H9 (cell line): ENCODE measurements at regions not wholly inside any gene's neighbourhood (a gene's known extent, or its start where the extent isn't known, plus 50 kb on each side); places are given as distances from the start of the nearest gene placed in this dataset.

Experiments
- DNase-seq: peaks from one replicate; pipeline ENCODE4 v3.0.0-alpha.2; 2017
- H2AFZ ChIP-seq: one replicate; pipeline ENCODE4 v1.6.1; 2013; ENCODE audit warnings: mild to moderate bottlenecking, low read length, control low read depth, moderate library complexity
- H2AK5ac ChIP-seq: 2 replicates; pipeline ENCODE4 v1.6.1; 2013; ENCODE audit warnings: low read length, control low read depth, mixed read lengths; ENCODE audit not compliant: insufficient read length
- H2BK120ac ChIP-seq: one replicate; pipeline ENCODE4 v1.6.1; 2013; ENCODE audit warnings: low read depth, mild to moderate bottlenecking, low read length, control low read depth, inconsistent platforms; ENCODE audit not compliant: poor library complexity, severe bottlenecking
- H2BK12ac ChIP-seq: 2 replicates; pipeline ENCODE4 v1.6.1; 2013; ENCODE audit warnings: low read length, control low read depth, mixed read lengths, low read depth; ENCODE audit not compliant: insufficient read length
- H2BK15ac ChIP-seq: 2 replicates; pipeline ENCODE4 v1.6.1; 2013; ENCODE audit warnings: low read depth, low read length, control low read depth
- H2BK20ac ChIP-seq: one replicate; pipeline ENCODE4 v1.6.1; 2013; ENCODE audit warnings: low read depth, mild to moderate bottlenecking, low read length, control low read depth, inconsistent platforms; ENCODE audit not compliant: poor library complexity, severe bottlenecking
- H2BK5ac ChIP-seq: 2 replicates; pipeline ENCODE4 v1.6.1; 2013; ENCODE audit warnings: low read length, control low read depth, mixed read lengths; ENCODE audit not compliant: insufficient read length
- H3K14ac ChIP-seq: 2 replicates; pipeline ENCODE4 v1.6.1; 2013; ENCODE audit warnings: low read length, control low read depth; ENCODE audit not compliant: insufficient read depth
- H3K18ac ChIP-seq: 2 replicates; pipeline ENCODE4 v1.6.1; 2013; ENCODE audit warnings: low read depth, mild to moderate bottlenecking, mixed read lengths, low read length, control low read depth; ENCODE audit not compliant: insufficient read length
- H3K23ac ChIP-seq: 2 replicates; pipeline ENCODE4 v1.6.1; 2013; ENCODE audit warnings: low read length, control low read depth, mixed read lengths, low read depth; ENCODE audit not compliant: insufficient read length
- H3K23me2 ChIP-seq: 2 replicates; pipeline ENCODE4 v1.6.1; 2013; ENCODE audit warnings: low read depth, mild to moderate bottlenecking, mixed read lengths, low read length, control low read depth; ENCODE audit not compliant: insufficient read length, poor library complexity, severe bottlenecking
- H3K27ac ChIP-seq: 2 replicates; pipeline ENCODE4 v1.5.1; 2013; ENCODE audit warnings: low read length, control low read depth, mixed read lengths, low read depth; ENCODE audit not compliant: insufficient read length
- H3K27me3 ChIP-seq: 2 replicates; pipeline ENCODE4 v1.6.1; 2013; ENCODE audit warnings: low read length, control low read depth, inconsistent platforms; ENCODE audit not compliant: insufficient read depth
- H3K4ac ChIP-seq: 2 replicates; pipeline ENCODE4 v1.6.1; 2013; ENCODE audit warnings: low read depth, mild to moderate bottlenecking, control low read depth, inconsistent platforms, low read length, moderate library complexity
- H3K4me1 ChIP-seq: 2 replicates; pipeline ENCODE4 v1.6.1; 2013; ENCODE audit warnings: low read length, control low read depth, inconsistent platforms; ENCODE audit not compliant: insufficient read depth
- H3K4me2 ChIP-seq: 2 replicates; pipeline ENCODE4 v1.6.1; 2013; ENCODE audit warnings: low read length, control low read depth, mixed read lengths; ENCODE audit not compliant: insufficient read length, insufficient read depth
- H3K56ac ChIP-seq: 2 replicates; pipeline ENCODE4 v1.6.1; 2013; ENCODE audit warnings: low read depth, mild to moderate bottlenecking, mixed read lengths, low read length, control low read depth; ENCODE audit not compliant: insufficient read length
- H3K79me1 ChIP-seq: 2 replicates; pipeline ENCODE4 v1.6.1; 2013; ENCODE audit warnings: low read depth, mild to moderate bottlenecking, moderate library complexity, low read length, control low read depth, inconsistent platforms; ENCODE audit not compliant: insufficient read depth, poor library complexity, severe bottlenecking
- H3K79me2 ChIP-seq: 2 replicates; pipeline ENCODE4 v1.6.1; 2013; ENCODE audit warnings: low read length, control low read depth, inconsistent platforms; ENCODE audit not compliant: insufficient read depth
- H3K9ac ChIP-seq: 2 replicates; pipeline ENCODE4 v1.6.1; 2013; ENCODE audit warnings: low read length, control low read depth, mixed read lengths; ENCODE audit not compliant: insufficient read length; ENCODE audit errors: extremely low read depth
- H3K9me3 ChIP-seq: one replicate; pipeline ENCODE4 v1.6.1; 2013; ENCODE audit warnings: low read depth, low read length, inconsistent platforms; ENCODE audit not compliant: control insufficient read depth
- H3T11ph ChIP-seq: one replicate; pipeline ENCODE4 v1.6.1; 2013; ENCODE audit warnings: mild to moderate bottlenecking, low read length, control low read depth, inconsistent platforms
- H4K20me1 ChIP-seq: one replicate; pipeline ENCODE4 v1.6.1; 2013; ENCODE audit not compliant: control insufficient read depth, insufficient read length, insufficient read depth
- H4K5ac ChIP-seq: 2 replicates; pipeline ENCODE4 v1.6.1; 2013; ENCODE audit warnings: low read depth, mild to moderate bottlenecking, mixed read lengths, low read length, control low read depth; ENCODE audit not compliant: insufficient read length
- H4K8ac ChIP-seq: replicated peaks from 2 replicates; pipeline ENCODE4 v1.6.1; 2013; ENCODE audit warnings: low read length, control low read depth, mixed read lengths, low read depth; ENCODE audit not compliant: insufficient read length
- H4K91ac ChIP-seq: 2 replicates; pipeline ENCODE4 v1.6.1; 2013; ENCODE audit warnings: low read depth, mild to moderate bottlenecking, moderate library complexity, mixed read lengths, low read length, control low read depth; ENCODE audit not compliant: insufficient read length
- H3K27ac Mint-ChIP-seq, 3 experiments: 2 replicates in 2 of 3; 3 replicates in 1 of 3; pipeline ENCODE4 v1.8.0; 2020 to 2021; ENCODE audit warnings: mixed read lengths in 3 of 3, mild to moderate bottlenecking in 1 of 3, moderate library complexity in 1 of 3
- H3K27me3 Mint-ChIP-seq: 2 replicates; pipeline ENCODE4 v1.8.0; 2021; ENCODE audit warnings: low read depth, mild to moderate bottlenecking, moderate library complexity, mixed read lengths
- H3K36me3 Mint-ChIP-seq, 3 experiments: 2 replicates in 2 of 3; 3 replicates in 1 of 3; pipeline ENCODE4 v1.8.0; 2020 to 2021; ENCODE audit warnings: low read depth in 3 of 3, mixed read lengths in 3 of 3; ENCODE audit not compliant: insufficient read depth in 1 of 3
- H3K4me1 Mint-ChIP-seq, 2 experiments: 2 replicates each; pipeline ENCODE4 v1.8.0; 2020; ENCODE audit warnings: mixed read lengths in 2 of 2
- H3K4me3 Mint-ChIP-seq, 2 experiments: 2 replicates in 1 of 2; 3 replicates in 1 of 2; pipeline ENCODE4 v1.8.0; 2020 to 2021; ENCODE audit warnings: mild to moderate bottlenecking in 2 of 2, mixed read lengths in 2 of 2, moderate library complexity in 1 of 2
- H3K9me3 Mint-ChIP-seq, 2 experiments: 2 replicates in 1 of 2; 3 replicates in 1 of 2; pipeline ENCODE4 v1.8.0; 2020; ENCODE audit warnings: mild to moderate bottlenecking in 2 of 2, mixed read lengths in 2 of 2, moderate library complexity in 1 of 2
- WGBS: extraction: QIAGEN DNeasy Blood & Tissue Kit; methylation state at CpG from one replicate; pipeline ENCODE4 v1.1.7; 2013; ENCODE audit warnings: missing lambda C conversion rate, low lambda C conversion rate, mixed read lengths; ENCODE audit not compliant: insufficient read length; ENCODE audit errors: extremely low coverage; 5-methylcytosine and 5-hydroxymethylcytosine counted together
- TF ChIP-seq, protein P1 (sequence below): fragments of 200-600 bp; sonication (generic); conservative IDR thresholded peaks from 3 replicates; pipeline ENCODE4 v1.8.0; 2021; ENCODE audit warnings: antibody characterized with exemption, mild to moderate bottlenecking

DNA sequence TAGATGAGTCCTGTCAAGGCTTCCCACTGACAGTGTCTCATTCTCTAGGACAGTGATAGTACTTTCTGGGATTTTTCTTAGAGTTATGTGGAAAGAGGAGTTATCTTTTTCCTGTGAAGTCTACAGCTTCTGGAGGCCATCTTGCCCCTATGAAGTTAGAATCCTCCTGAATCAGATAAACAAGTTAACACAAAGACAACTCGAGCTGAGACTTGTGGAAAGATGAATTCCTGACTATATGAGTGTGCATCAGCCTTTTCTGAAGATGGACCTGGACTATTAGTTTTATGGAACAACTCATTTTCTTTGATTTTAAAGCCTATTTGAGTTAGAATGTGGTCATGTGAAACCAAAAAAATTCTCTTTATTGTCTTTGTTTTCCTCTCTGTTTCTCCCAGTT, 290.9 kb downstream of the LRRIQ3 start:
- Histone ChIP-seq H2AFZ (no peak overlapping the region), H3K79me2 (no peaks in the 10 kb centered on the region), H2BK12ac (no peak overlapping the region), H3K79me1 (no peaks in the 10 kb centered on the region), H2BK5ac (no peak overlapping the region), H3K56ac (no peak overlapping the region), H3T11ph (no peak overlapping the region), H3K18ac (no peak overlapping the region), H4K91ac (no peak overlapping the region), H3K14ac (no peak overlapping the region), H3K4me2 (no peak overlapping the region), H2BK20ac (no peak overlapping the region), H2BK120ac (no peak overlapping the region), H3K27ac (no peak overlapping the region), H3K9ac (no peak overlapping the region), H3K23me2 (no peaks in the 10 kb centered on the region), H2AK5ac (no peak overlapping the region), H2BK15ac (no peak overlapping the region), H4K8ac (no peak overlapping the region), H3K4me1 (no peaks in the 10 kb centered on the region), H3K27me3 (no peaks in the 10 kb centered on the region), H3K23ac (no peak overlapping the region), H3K9me3 (no peaks in the 10 kb centered on the region), H4K5ac (no peak overlapping the region), H3K4ac (no peak overlapping the region), H4K20me1 (no peaks in the 10 kb centered on the region)
- Mint-ChIP-seq H3K27ac (no peak overlapping the region), H3K27me3 (no peaks in the 10 kb centered on the region), H3K9me3 (peaks cover 0 to 4% of the 10 kb centered on the region in 2 experiments; a peak in 1 of 5 replicates), H3K4me1 (peaks cover under 1 to 2% of the 10 kb centered on the region in 2 experiments; a peak in 1 of 4 replicates), H3K4me3 (no peak overlapping the region), H3K36me3 (peaks cover 0 to 3% (median 0%) of the 10 kb centered on the region in 3 experiments; a peak in 1 of 7 replicates)
- TF ChIP-seq, protein P1, sequence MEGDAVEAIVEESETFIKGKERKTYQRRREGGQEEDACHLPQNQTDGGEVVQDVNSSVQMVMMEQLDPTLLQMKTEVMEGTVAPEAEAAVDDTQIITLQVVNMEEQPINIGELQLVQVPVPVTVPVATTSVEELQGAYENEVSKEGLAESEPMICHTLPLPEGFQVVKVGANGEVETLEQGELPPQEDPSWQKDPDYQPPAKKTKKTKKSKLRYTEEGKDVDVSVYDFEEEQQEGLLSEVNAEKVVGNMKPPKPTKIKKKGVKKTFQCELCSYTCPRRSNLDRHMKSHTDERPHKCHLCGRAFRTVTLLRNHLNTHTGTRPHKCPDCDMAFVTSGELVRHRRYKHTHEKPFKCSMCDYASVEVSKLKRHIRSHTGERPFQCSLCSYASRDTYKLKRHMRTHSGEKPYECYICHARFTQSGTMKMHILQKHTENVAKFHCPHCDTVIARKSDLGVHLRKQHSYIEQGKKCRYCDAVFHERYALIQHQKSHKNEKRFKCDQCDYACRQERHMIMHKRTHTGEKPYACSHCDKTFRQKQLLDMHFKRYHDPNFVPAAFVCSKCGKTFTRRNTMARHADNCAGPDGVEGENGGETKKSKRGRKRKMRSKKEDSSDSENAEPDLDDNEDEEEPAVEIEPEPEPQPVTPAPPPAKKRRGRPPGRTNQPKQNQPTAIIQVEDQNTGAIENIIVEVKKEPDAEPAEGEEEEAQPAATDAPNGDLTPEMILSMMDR, result no peak
- no peak for DNase-seq
- no CpG with 5 or more reads among the region's 1 CpG for WGBS
